NCI-H2227 treated with DMSO at 0.1 percent for 48 hours (cell line): ENCODE measurements at regions not wholly inside any gene's neighbourhood (a gene's known extent, or its start where the extent isn't known, plus 50 kb on each side); places are given as distances from the start of the nearest gene placed in this dataset.
"Not testable (repeated sequence)": the region's sequence is repeated elsewhere in the genome, so short reads cannot be mapped to it uniquely, and the experiment has no call there.

Source experiments
- DNase-seq: peaks from one replicate; lab custom pipeline; 2025; lab: John Stamatoyannopoulos, UW

- no peak for DNase-seq
These were observed 215.2 kb upstream of the NOCT start for GRCh38 chr4:138800421-138800820.

GRCh38 chr4:138798404-138798803, 217.2 kb upstream of the NOCT start:
- no peak for DNase-seq

- DNase-seq, result no peak
These were observed 217.9 kb upstream of the NOCT start for GRCh38 chr4:138797646-138798045.

GRCh38 chr4:138796761-138797160, 218.8 kb upstream of the NOCT start:
- DNase-seq, result no peak

GRCh38 chr4:138790706-138791340, 224.8 kb upstream of the NOCT start:
- no peak for DNase-seq

- DNase-seq, result no peak
These were observed 225.8 kb upstream of the NOCT start for GRCh38 chr4:138789796-138790195.

DNA sequence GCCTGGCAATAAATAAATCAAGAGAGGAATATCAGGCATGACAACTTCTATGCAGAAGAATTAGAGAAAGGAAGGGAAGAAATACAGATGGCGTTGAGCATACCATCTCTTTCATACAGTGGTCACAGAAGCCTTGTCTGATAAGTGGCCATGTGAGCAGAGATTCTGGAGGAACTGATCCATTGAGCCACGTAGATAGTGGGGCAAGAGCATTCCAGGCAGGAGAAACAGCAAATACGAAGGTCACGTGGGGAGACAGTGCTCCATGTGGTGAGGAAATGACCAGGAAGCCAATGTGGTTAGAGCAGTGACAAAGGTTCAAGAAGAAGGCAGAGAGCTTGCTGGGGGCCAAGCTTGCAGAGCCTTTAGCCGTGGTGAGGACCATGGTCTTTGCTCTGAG, 226.7 kb upstream of the NOCT start:
- no peak for DNase-seq

DNA sequence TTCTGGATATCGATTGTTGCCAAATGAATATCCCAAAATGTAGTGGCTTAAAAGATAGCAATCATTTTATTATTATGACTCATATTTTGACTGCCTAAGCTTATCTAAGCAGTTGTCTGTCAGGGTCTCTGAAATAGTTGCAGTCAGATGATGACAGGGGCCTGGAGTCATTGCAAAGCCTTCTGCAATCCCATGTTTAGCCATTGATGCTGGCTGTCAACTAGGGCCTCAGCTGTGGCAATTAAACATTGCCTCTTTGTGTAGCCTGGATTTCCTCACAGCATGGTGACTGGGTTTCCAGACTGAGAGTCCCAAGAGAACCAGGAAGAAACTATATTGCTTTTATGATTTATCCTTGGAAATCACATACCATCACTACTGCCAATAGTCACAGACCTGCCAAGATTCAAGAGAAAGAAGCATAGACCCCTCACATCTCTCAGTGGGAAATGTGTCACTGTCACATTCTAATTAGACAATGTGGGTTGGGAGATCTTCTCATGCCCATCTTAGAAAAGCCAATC, 227.3 kb upstream of the NOCT start:
- DNase-seq, result no peak

GRCh38 chr4:138779761-138780160, 235.8 kb upstream of the NOCT start:
- not testable (repeated sequence) for DNase-seq

- no peak for DNase-seq
These were observed 239.7 kb upstream of the NOCT start for GRCh38 chr4:138775890-138776289.

DNA sequence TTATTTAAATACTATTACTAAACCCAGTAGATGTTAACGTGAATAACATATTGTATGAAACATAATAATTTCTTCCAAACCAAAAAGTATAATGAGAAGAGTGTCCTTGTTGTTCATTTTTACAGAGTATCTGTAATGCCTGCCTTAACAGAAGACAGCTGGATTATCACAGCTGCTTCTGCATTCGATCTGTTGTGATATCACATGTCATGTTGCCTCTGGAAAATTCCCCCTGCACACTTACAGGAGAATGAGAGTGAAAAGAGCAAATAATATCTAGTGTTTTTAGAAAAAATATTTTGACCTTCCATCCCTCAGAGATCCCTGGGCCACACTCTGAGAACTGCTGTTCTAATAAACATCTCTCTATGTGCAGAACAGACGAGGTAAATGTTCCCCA, 240.1 kb upstream of the NOCT start:
- DNase-seq, result no peak

DNA sequence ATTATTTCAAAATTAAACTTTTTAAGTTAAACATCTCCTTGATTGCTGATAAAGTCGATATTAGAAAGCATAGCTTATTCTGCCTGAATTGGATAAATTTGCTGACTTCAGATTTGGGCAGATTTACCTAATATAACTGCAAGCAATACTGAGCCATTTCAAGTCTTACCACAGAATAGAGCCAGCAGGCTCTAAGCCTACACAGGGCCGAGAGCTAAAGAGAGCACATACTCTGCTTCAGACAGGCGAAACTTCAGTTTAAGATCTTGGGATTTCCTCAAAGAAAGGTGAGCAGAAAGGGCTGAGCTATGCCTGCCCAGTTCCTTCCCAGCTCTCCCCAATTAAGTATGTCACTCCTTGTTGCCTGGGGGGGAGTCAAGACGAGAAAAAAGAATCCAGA, 240.6 kb upstream of the NOCT start:
- DNase-seq, result no peak

GRCh38 chr4:138774125-138774524, 241.5 kb upstream of the NOCT start:
- not testable (repeated sequence) for DNase-seq

DNA sequence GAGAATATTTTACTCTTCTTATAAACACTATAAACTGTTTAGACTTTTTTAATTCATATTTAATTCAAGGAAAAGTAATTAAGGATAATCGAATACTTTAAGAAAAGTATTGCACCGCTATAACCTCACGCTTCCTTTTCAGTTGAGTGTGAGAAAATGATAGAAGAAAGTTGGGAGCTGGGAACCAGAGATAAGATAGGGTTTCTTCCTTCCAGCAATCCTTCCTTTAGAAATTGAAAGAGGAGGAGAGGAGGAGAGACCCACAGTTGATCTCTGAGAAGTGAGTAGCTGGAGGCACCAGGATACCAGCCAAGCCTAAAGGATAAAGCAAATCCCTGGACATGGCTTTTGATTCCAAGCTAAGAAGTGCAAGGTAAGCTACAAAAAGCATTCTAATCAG, 242.3 kb upstream of the NOCT start:
- no peak for DNase-seq

- DNase-seq, result no peak
These were observed 243.2 kb upstream of the NOCT start for GRCh38 chr4:138772366-138772765.

DNA sequence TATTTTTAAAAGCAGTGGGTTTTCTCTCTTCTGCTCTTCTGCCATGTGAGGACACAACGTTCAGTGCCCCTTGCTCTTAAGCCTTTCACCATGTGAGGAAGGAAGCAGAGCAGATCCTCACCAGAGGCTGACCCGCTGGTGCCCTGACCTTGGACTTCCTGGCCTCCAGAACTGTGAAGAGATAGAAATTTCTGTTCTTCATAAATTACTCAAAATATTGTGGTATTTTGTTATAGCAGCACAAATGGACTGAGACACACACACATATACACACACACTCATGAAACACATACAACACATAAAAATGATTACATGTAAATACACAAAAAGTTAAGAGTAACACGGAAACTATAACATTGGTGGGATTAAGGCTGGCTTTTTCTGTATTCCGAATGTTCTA, 244.8 kb upstream of the NOCT start:
- no peak for DNase-seq

- DNase-seq, result no peak
These were observed 249.2 kb upstream of the NOCT start for GRCh38 chr4:138766332-138766731.

- no peak for DNase-seq
These were observed 250.1 kb upstream of the NOCT start for GRCh38 chr4:138765442-138765841.

DNA sequence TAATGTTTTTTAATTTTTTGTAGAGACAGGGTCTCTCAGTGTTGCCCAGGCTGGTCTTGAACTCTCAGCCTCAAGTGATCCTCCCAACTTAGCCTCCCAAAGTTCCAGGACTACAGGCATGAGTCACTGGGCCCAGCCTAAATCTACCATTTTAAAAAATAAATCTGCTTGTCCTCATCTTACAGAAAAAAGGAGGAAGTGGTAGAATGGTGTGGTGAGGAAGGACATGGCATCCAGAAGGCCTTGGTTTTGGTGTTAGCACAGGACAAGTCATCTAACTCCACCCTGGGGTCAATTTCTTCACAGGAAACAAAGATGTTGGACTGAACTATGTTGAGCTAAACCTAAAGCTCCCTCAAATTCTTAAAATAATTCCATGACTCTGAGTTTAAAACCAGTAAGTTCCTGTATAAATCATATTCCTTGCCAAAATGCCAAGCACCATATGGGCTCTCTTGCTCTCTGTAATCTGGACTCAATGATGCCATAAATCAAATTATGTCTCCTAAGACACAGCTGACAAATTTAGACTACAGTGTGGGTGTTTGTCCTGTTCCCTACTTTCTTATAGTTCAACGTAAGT, 253.9 kb upstream of the NOCT start:
- no peak for DNase-seq

DNA sequence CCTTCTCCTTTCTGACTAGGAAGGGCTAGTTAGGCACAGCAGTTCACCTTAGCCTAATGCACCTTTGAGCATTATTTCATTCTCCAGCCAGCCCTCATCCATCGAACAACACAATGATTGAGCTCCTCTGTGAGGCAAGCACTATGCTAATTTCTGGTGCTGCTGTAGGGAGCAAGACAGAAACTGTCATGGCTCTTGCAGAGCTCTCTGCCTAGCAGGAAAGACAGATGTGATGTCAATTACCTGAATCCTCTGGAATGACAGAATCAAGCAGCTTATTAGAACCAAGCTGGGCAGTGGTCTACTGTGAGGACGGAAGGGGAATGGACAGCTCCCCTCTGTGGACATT, 256.1 kb upstream of the NOCT start:
- no peak for DNase-seq

DNA sequence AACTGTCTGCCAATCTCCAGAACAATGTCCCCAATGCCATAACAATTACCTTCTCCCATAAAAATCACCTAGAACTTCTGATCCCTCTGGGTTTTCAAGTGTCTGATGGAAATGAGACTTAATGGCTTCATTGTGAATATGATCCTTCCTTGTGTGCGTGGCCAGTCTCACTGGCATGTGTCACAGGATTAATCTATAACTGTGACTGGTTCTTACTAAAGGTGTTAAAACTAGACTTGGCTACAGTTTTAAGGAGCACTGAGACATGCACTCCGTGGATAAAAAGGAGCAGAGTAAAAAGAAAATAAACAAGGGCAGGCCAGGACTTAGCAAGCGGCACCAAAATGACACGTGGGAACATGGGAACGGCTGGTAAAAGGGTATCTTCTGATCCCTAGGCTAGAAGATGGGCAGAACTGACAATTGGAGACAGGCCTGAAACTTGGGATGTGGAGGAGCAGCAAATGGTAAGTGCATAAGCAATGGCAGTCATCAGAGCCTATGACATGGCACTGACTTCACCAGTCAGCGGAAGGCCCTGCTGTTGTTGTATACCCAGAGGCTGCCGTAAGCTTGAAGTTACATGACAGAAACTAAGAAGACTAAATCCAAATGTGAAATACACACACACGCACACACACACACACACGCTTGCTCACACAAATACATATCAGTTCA, 256.6 kb upstream of the NOCT start:
- DNase-seq, result no peak

DNA sequence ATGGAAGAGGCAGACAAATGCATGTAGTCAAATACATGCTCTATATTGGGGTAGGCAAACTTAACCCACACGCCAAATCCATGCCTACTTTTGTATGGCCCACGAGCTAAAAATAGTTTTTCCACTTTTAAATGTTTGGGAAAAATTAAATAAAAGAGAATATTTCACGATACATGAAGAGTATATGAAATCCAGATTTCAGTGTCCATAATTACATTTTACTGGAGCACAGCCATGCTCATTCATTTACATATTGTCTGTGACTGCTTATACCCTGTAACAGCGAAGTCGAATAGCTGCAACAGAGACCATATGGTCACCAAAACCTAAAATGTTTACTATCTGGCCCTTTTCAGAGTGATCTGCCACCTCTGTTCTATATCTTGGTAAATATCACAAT, 257.4 kb upstream of the NOCT start:
- no peak for DNase-seq

DNA sequence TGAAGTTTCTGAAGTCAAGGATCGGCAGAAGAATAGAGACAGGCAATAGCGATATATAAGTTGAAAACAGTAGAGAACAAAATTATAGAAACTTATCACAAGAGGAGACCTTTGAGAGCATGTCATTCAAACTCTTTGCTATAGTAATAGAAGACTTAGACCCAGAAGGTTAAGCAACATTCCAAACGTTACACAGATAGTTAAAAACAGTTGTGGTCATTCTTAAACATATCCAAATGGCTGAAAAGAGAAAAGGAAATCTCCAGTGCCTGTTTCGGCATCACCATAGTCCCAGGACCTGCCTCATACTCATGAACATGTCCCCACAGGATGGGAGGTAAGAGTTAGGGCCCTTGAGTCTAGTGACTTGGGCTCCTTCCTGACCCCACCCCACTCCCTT, 258.1 kb upstream of the NOCT start:
- no peak for DNase-seq

- DNase-seq, result no peak
These were observed 259.1 kb upstream of the NOCT start for GRCh38 chr4:138756519-138756918.
